Hepatocyte (in vitro differentiated cells): ENCODE measurements at regions not wholly inside any gene's neighbourhood (a gene's known extent, or its start where the extent isn't known, plus 50 kb on each side); places are given as distances from the start of the nearest gene placed in this dataset.
A peak's percentile ranks its signal among the peaks of the same experiment; 100 is the strongest.

ENCODE experiments used
- DNase-seq: peaks from one replicate; pipeline ENCODE4 v3.0.0-alpha.2; 2016; ENCODE audit warnings: low spot score
- H2AFZ ChIP-seq: fragments of 200-600 bp; sonication (generic); 2 replicates; pipeline ENCODE4 v1.6.0; 2016; ENCODE audit warnings: antibody characterized with exemption, mild to moderate bottlenecking
- H3K27ac ChIP-seq: fragments of 200-600 bp; sonication (generic); 2 replicates; pipeline ENCODE4 v1.5.1; 2016; ENCODE audit warnings: mild to moderate bottlenecking
- H3K27me3 ChIP-seq: fragments of 200-600 bp; sonication (generic); 2 replicates; pipeline ENCODE4 v1.6.1; 2016
- H3K36me3 ChIP-seq: fragments of 200-600 bp; sonication (generic); replicated peaks from 2 replicates; pipeline ENCODE4 v1.5.1; 2016; ENCODE audit warnings: low read depth; ENCODE audit not compliant: insufficient read depth
- H3K4me1 ChIP-seq: fragments of 200-600 bp; sonication (generic); 2 replicates; pipeline ENCODE4 v1.5.1; 2016; ENCODE audit warnings: mild to moderate bottlenecking, moderate library complexity; ENCODE audit not compliant: insufficient read depth
- H3K4me2 ChIP-seq: fragments of 200-600 bp; sonication (generic); 2 replicates; pipeline ENCODE4 v1.6.0; 2016
- H3K4me3 ChIP-seq: fragments of 200-600 bp; sonication (generic); 2 replicates; pipeline ENCODE4 v1.5.1; 2016; ENCODE audit warnings: mild to moderate bottlenecking
- H3K79me2 ChIP-seq: fragments of 200-600 bp; sonication (generic); 2 replicates; pipeline ENCODE4 v1.6.0; 2017; ENCODE audit warnings: mild to moderate bottlenecking
- H3K9me2 ChIP-seq: fragments of 200-600 bp; sonication (generic); replicated peaks from 2 replicates; pipeline ENCODE4 v1.6.0; 2017; ENCODE audit warnings: mild to moderate bottlenecking; ENCODE audit not compliant: insufficient read depth
- H3K9me3 ChIP-seq: fragments of 200-600 bp; sonication (generic); 2 replicates; pipeline ENCODE4 v1.5.1; 2016; ENCODE audit warnings: low read depth, mild to moderate bottlenecking
- H4K20me1 ChIP-seq: fragments of 200-600 bp; sonication (generic); 2 replicates; pipeline ENCODE4 v1.6.0; 2016; ENCODE audit warnings: mild to moderate bottlenecking; ENCODE audit not compliant: insufficient read depth, poor library complexity, severe bottlenecking
- CTCF ChIP-seq: fragments of 200-600 bp; sonication (generic); IDR thresholded peaks from 2 replicates; pipeline ENCODE4 v1.5.1; 2016; ENCODE audit warnings: antibody characterized with exemption, mild to moderate bottlenecking; ENCODE audit not compliant: poor library complexity
- EZH2 ChIP-seq: fragments of 200-600 bp; sonication (generic); IDR thresholded peaks from 2 replicates; pipeline ENCODE4 v1.6.1; 2016; ENCODE audit warnings: antibody characterized with exemption, mild to moderate bottlenecking, borderline replicate concordance
- EZH2phosphoT487 ChIP-seq: fragments of 200-600 bp; sonication (generic); IDR thresholded peaks from one replicate; pipeline ENCODE4 v1.6.1; 2018; ENCODE audit warnings: antibody characterized with exemption, mild to moderate bottlenecking, low read depth, moderate library complexity; ENCODE audit not compliant: unreplicated experiment, severe bottlenecking
- WGBS: methylation state at CpG from one replicate; pipeline ENCODE4 v1.1.6; 2016; ENCODE audit warnings: low lambda C conversion rate; ENCODE audit errors: missing lambda C conversion rate; 5-methylcytosine and 5-hydroxymethylcytosine counted together

DNA sequence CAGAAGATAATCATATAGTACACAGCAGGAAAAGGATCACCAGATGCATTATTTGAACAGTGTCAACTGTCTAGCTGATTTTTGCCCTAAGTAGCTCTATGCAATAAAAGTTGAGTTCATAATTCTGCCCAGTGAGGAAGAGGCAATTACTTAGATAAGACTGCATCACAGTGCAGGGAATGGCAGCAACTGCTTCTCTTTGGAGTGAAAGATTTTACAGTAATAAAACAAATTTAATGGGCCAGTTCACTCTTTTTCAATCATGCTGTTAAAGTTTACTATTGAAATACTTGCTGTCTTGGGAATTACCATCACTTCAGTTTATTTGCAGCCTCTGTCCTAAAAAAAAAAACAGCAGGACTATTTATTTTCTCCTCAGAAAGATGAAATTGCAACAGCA is 907.9 kb downstream of the ANKRD7 start:
- H3K9me3 ChIP-seq: no peaks in the 10 kb centered on the region
- no peak overlapping the region for H3K4me3 ChIP-seq
- H3K27me3 ChIP-seq: no peaks in the 10 kb centered on the region
- H3K4me1 ChIP-seq: no peaks in the 10 kb centered on the region
- no peaks in the 10 kb centered on the region for H3K36me3 ChIP-seq
- DNase-seq: no peak
- TF ChIP-seq EZH2: no peak
- TF ChIP-seq EZH2phosphoT487: no peak
- TF ChIP-seq CTCF: no peak
- H3K79me2 ChIP-seq: no peaks in the 10 kb centered on the region
- no peak overlapping the region for H2AFZ ChIP-seq
- no peak overlapping the region for H3K27ac ChIP-seq
- no peaks in the 10 kb centered on the region for H3K9me2 ChIP-seq
- no peaks in the 10 kb centered on the region for H4K20me1 ChIP-seq
- no peak overlapping the region for H3K4me2 ChIP-seq

GRCh38 chr7:119167431-119167830 is 942.9 kb downstream of the ANKRD7 start:
- no peaks in the 10 kb centered on the region for H3K9me2 ChIP-seq
- H4K20me1 ChIP-seq: no peaks in the 10 kb centered on the region
- 95% methylated on average over 1 of the region's 1 CpG for WGBS
- H3K4me3 ChIP-seq: no peak overlapping the region
- no peaks in the 10 kb centered on the region for H3K27me3 ChIP-seq
- TF ChIP-seq EZH2phosphoT487 (no peak), CTCF (no peak), EZH2 (no peak)
- H3K9me3 ChIP-seq: no peaks in the 10 kb centered on the region
- H3K4me1 ChIP-seq: no peaks in the 10 kb centered on the region
- H3K4me2 ChIP-seq: no peak overlapping the region
- no peak overlapping the region for H3K27ac ChIP-seq
- no peak for DNase-seq
- no peaks in the 10 kb centered on the region for H3K79me2 ChIP-seq
- no peaks in the 10 kb centered on the region for H3K36me3 ChIP-seq
- H2AFZ ChIP-seq: no peak overlapping the region

- H3K79me2 ChIP-seq: no peaks in the 10 kb centered on the region
- no peak overlapping the region for H3K4me2 ChIP-seq
- H3K27ac ChIP-seq: no peak overlapping the region
- no peaks in the 10 kb centered on the region for H3K9me2 ChIP-seq
- no peaks in the 10 kb centered on the region for H3K4me1 ChIP-seq
- H3K36me3 ChIP-seq: no peaks in the 10 kb centered on the region
- no peak overlapping the region for H2AFZ ChIP-seq
- H3K9me3 ChIP-seq: no peaks in the 10 kb centered on the region
- H3K4me3 ChIP-seq: no peak overlapping the region
- no peak for TF ChIP-seq EZH2phosphoT487
- TF ChIP-seq EZH2: no peak
- no peak for TF ChIP-seq CTCF
- H4K20me1 ChIP-seq: no peaks in the 10 kb centered on the region
- H3K27me3 ChIP-seq: no peaks in the 10 kb centered on the region
- 62% methylated on average over 5 of the region's 5 CpGs for WGBS
- DNase-seq: no peak
Observed at GRCh38 chr7:119172043-119172442, 947.5 kb downstream of the ANKRD7 start.

- 10% methylated on average over 6 of the region's 6 CpGs for WGBS
- Histone ChIP-seq H3K27me3 (no peaks in the 10 kb centered on the region), H3K27ac (no peak overlapping the region), H3K4me3 (no peak overlapping the region), H3K9me3 (no peaks in the 10 kb centered on the region), H3K36me3 (no peaks in the 10 kb centered on the region), H3K9me2 (no peaks in the 10 kb centered on the region), H3K4me2 (peak overlapping the region; percentile 55), H3K4me1 (no peaks in the 10 kb centered on the region), H4K20me1 (no peaks in the 10 kb centered on the region), H2AFZ (peak overlapping the region; percentile 29), H3K79me2 (no peaks in the 10 kb centered on the region)
- TF ChIP-seq CTCF: peak; percentile 98
- TF ChIP-seq EZH2phosphoT487: no peak
- DNase-seq: peak; percentile 90
Observed at GRCh38 chr7:119175911-119176627, 951.6 kb downstream of the ANKRD7 start.
